ENCODE measurements at regions not wholly inside any gene's neighbourhood (a gene's known extent, or its start where the extent isn't known, plus 50 kb on each side); places are given as distances from the start of the nearest gene placed in this dataset.
A peak's percentile ranks its signal among the peaks of the same experiment; 100 is the strongest.

- TF ChIP-seq CREB3L1 (IDR thresholded peaks at IDR 0.05; ENCODE audit: borderline replicate concordance, low read depth) (no peak), ELK3 (CRISPR knock-in tag; IDR thresholded peaks at IDR 0.05) (no peak), GTF2E2 (tag; IDR thresholded peaks at IDR 0.05) (no peak), CEBPB (tag; IDR thresholded peaks at IDR 0.05) (peak; percentile 89), E2F3 (CRISPR knock-in tag; IDR thresholded peaks at IDR 0.05) (no peak), TEAD1 (CRISPR knock-in tag; IDR thresholded peaks at IDR 0.05) (peak; percentile 66 to 97; a peak in 3 of 4 replicates), ZNF655 (CRISPR knock-in tag; IDR thresholded peaks at IDR 0.05) (no peak), ZNF140 (CRISPR knock-in tag; IDR thresholded peaks at IDR 0.05) (no peak), IRF1 (CRISPR knock-in tag; IDR thresholded peaks at IDR 0.05; ENCODE audit: borderline replicate concordance) (no peak), CHAMP1 (IDR thresholded peaks at IDR 0.05) (no peak), FOSL1 (tag; conservative IDR thresholded peaks at IDR 0.05) (peak; percentile 94), TSHZ1 (CRISPR knock-in tag; IDR thresholded peaks at IDR 0.05) (no peak), JUN (IDR thresholded peaks at IDR 0.05; ENCODE audit: borderline replicate concordance, low read depth, low read length) (no peak), JUN (CRISPR knock-in tag; IDR thresholded peaks at IDR 0.05; ENCODE audit: borderline replicate concordance) (no peak)
Measured at GRCh38 chr7:116354546-116355423, 144.4 kb downstream of the TES start (continued).

Data from K562 (cell line).